ENCODE measurements at regions not wholly inside any gene's neighbourhood (a gene's known extent, or its start where the extent isn't known, plus 50 kb on each side); places are given as distances from the start of the nearest gene placed in this dataset.

DNA sequence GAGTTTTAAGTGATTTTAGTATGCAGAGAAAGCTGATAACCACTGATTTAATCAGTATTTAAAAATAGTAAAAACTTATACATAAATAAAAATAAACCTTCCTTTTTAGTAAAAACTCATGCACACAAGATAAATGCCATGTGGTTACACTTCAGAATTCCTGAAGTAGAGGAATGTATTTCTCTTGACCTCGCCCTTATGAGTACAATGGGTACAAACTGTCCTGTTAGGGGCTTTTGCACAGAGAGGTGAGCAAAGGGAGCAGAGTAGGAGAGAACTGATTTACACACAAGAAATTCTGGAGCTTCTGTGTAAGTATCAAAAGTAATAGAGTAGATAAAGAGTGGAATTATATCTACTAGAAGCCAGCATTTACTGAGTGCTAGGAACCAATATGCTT lies 279.6 kb downstream of the PPP1R3A start:
- TF ChIP-seq, protein P1, sequence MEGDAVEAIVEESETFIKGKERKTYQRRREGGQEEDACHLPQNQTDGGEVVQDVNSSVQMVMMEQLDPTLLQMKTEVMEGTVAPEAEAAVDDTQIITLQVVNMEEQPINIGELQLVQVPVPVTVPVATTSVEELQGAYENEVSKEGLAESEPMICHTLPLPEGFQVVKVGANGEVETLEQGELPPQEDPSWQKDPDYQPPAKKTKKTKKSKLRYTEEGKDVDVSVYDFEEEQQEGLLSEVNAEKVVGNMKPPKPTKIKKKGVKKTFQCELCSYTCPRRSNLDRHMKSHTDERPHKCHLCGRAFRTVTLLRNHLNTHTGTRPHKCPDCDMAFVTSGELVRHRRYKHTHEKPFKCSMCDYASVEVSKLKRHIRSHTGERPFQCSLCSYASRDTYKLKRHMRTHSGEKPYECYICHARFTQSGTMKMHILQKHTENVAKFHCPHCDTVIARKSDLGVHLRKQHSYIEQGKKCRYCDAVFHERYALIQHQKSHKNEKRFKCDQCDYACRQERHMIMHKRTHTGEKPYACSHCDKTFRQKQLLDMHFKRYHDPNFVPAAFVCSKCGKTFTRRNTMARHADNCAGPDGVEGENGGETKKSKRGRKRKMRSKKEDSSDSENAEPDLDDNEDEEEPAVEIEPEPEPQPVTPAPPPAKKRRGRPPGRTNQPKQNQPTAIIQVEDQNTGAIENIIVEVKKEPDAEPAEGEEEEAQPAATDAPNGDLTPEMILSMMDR (IDR thresholded peaks at IDR 0.05) = no peak
- no peak for TF ChIP-seq POLR2A (IDR thresholded peaks at IDR 0.05)
